WERI-Rb-1 (cell line): ENCODE measurements at regions not wholly inside any gene's neighbourhood (a gene's known extent, or its start where the extent isn't known, plus 50 kb on each side); places are given as distances from the start of the nearest gene placed in this dataset.

Experiments
- DNase-seq: peaks from one replicate; pipeline ENCODE4 v3.0.0-alpha.2; 2020
- H3K27ac ChIP-seq: fragments of 250-450 bp; sonication (Bioruptor Pico); 2 replicates; pipeline ENCODE4 v1.5.1; 2020; ENCODE audit warnings: mild to moderate bottlenecking, moderate library complexity
- H3K27me3 ChIP-seq: fragments of 250-450 bp; sonication (Bioruptor Pico); 2 replicates; pipeline ENCODE4 v1.5.1; 2021; ENCODE audit warnings: mild to moderate bottlenecking, low read depth, moderate library complexity; ENCODE audit not compliant: insufficient read depth, severe bottlenecking
- H3K36me3 ChIP-seq: fragments of 250-450 bp; sonication (Bioruptor Pico); 2 replicates; pipeline ENCODE4 v1.5.1; 2020; ENCODE audit warnings: mild to moderate bottlenecking, moderate library complexity
- H3K4me3 ChIP-seq: 2 replicates; pipeline ENCODE4 v1.5.1; 2011; ENCODE audit warnings: low read depth, mild to moderate bottlenecking, control low read depth, low read length
- H3K9me3 ChIP-seq: fragments of 250-450 bp; sonication (Bioruptor Pico); 2 replicates; pipeline ENCODE4 v1.5.1; 2021; ENCODE audit warnings: mild to moderate bottlenecking, moderate library complexity; ENCODE audit not compliant: severe bottlenecking
- TF ChIP-seq, protein P1 (sequence below): IDR thresholded peaks from 2 replicates; pipeline ENCODE4 v1.5.1; 2011; ENCODE audit warnings: low read depth, mild to moderate bottlenecking, control low read depth, inconsistent platforms, low read length

DNA sequence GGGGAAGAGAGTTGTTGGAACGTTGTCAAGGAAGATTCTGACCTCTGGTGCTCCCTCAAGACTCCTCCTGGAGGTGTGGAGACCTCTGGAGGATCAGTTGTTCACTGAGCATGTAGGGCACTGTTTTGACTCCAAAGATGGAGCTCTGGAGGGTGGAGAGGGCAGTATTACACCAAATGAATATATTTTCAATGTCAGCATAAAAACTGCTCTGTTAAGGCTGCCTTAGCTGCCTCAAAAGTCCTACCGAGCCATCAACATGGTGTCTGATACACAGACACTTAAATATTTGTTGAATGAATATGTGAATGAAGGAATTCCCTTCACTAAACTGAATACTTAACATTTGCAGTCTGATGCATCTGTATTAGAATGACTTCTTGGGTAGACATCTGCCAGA lies 144.2 kb upstream of the SPON1 start:
- H3K27me3 ChIP-seq, result peaks cover 6% of the 10 kb centered on the region

GRCh38 chr11:13826505-13827278 lies 135.8 kb upstream of the SPON1 start:
- H3K27ac ChIP-seq, result no peak overlapping the region
- H3K9me3 ChIP-seq, result peaks cover 10% of the 10 kb centered on the region
- no peaks in the 10 kb centered on the region for H3K36me3 ChIP-seq
- H3K4me3 ChIP-seq, result no peak overlapping the region
- no peak for DNase-seq
- TF ChIP-seq, protein P1, sequence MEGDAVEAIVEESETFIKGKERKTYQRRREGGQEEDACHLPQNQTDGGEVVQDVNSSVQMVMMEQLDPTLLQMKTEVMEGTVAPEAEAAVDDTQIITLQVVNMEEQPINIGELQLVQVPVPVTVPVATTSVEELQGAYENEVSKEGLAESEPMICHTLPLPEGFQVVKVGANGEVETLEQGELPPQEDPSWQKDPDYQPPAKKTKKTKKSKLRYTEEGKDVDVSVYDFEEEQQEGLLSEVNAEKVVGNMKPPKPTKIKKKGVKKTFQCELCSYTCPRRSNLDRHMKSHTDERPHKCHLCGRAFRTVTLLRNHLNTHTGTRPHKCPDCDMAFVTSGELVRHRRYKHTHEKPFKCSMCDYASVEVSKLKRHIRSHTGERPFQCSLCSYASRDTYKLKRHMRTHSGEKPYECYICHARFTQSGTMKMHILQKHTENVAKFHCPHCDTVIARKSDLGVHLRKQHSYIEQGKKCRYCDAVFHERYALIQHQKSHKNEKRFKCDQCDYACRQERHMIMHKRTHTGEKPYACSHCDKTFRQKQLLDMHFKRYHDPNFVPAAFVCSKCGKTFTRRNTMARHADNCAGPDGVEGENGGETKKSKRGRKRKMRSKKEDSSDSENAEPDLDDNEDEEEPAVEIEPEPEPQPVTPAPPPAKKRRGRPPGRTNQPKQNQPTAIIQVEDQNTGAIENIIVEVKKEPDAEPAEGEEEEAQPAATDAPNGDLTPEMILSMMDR, result no peak
- peaks cover 11% of the 10 kb centered on the region for H3K27me3 ChIP-seq

More for the DNA sequence above, 144.2 kb upstream of the SPON1 start:
- TF ChIP-seq, protein P1, result no peak
- H3K4me3 ChIP-seq, result no peak overlapping the region
- no peaks in the 10 kb centered on the region for H3K36me3 ChIP-seq
- peaks cover 6% of the 10 kb centered on the region for H3K9me3 ChIP-seq
- no peak for DNase-seq
- no peak overlapping the region for H3K27ac ChIP-seq

DNA sequence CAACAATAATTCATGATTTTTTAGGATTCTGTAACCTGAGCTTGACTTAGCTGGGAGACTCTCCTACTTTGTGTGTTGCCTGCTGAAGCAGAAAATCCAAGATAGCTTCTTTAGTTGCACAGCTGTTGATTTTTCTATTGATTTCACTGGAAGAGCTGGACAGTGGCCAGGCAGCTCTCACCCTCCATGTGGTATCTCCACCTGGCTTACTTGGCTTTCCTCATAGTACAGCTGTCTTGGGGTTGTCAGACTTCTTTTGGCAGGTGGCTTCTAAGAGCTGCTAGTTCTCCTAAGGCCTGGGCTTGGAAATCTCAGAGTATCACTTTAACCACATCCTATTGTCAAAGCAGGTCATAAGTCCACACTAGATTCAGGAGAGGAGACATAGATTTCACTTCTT lies 130.8 kb upstream of the SPON1 start:
- Histone ChIP-seq H3K9me3 (peaks cover 10% of the 10 kb centered on the region), H3K36me3 (no peaks in the 10 kb centered on the region), H3K4me3 (no peak overlapping the region), H3K27ac (no peak overlapping the region), H3K27me3 (no peaks in the 10 kb centered on the region)
- TF ChIP-seq, protein P1, result no peak
- DNase-seq, result peak; percentile 19

DNA sequence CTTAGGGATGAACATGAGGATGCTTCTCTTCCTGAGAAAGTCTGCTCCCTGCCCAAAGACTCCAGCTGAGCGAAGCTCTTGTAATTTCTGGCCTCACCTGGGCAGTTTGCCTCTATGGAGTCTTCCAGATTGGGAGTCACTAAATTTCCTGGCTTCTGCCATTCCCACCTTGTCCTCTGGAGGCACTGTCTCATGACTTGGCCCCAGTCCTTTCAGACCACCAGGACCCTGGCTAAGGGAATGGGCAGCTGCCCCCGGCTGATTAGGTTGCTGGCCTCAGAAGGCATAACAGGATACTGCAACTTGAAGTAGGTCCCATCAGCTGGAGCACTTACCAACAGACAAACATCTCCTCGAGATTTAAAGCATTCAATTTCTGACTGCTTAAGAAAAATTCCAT lies 128.1 kb upstream of the SPON1 start:
- peak; percentile 22 for DNase-seq
- H3K27me3 ChIP-seq, result peaks cover 5% of the 10 kb centered on the region

DNA sequence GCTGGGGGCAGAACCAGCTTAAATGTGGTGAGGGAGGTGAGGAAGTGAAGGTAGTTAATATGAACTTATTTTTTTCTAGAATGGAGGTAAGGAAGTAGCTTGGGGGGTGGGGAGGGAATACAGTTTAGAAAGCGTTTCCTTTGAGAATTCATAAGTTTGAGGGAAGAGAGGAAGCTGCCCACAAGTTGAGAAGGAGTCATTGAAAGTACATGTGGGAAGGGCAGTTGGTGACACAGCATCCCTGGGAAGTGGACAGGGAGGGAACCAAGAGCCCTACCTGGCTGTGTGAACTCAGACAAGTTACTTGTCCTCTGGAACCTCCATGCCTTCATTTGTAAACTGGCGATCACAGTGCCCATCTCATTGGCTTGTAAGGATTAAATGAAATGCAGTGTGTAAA lies 125.9 kb upstream of the SPON1 start:
- Histone ChIP-seq H3K36me3 (no peaks in the 10 kb centered on the region), H3K27me3 (peaks cover 5% of the 10 kb centered on the region), H3K4me3 (no peak overlapping the region), H3K9me3 (no peaks in the 10 kb centered on the region), H3K27ac (no peak overlapping the region)
- DNase-seq, result no peak
- TF ChIP-seq, protein P1, result no peak

More for the DNA sequence above, 128.1 kb upstream of the SPON1 start:
- Histone ChIP-seq H3K9me3 (peaks cover 5% of the 10 kb centered on the region), H3K4me3 (no peak overlapping the region), H3K27ac (no peak overlapping the region), H3K36me3 (no peaks in the 10 kb centered on the region)
- TF ChIP-seq, protein P1, result peak; percentile 62

DNA sequence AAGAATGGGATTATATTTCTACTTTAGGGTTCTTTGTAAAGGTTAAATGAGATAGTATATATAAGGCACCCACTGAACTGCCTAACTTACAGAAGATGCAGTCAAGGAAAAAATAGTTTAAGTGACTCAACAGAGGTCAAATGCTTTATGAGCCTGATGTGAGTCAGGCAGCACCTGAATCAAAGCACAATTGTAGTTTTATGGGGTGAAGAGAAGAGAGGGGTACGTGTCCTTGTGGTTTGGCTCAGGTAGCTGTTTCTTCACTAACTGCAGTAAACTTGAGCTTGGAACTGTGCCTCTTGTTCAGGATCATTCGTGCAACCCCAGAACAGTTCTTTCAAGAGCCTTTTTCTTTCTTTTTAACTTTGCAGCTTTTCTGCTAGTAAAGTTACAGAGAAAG lies 125.2 kb upstream of the SPON1 start:
- no peak for DNase-seq
- no peak overlapping the region for H3K27ac ChIP-seq
- no peaks in the 10 kb centered on the region for H3K36me3 ChIP-seq
- H3K9me3 ChIP-seq, result no peaks in the 10 kb centered on the region
- TF ChIP-seq, protein P1, result no peak
- H3K4me3 ChIP-seq, result no peak overlapping the region
- peaks cover 5% of the 10 kb centered on the region for H3K27me3 ChIP-seq
